ENCODE measurements at regions not wholly inside any gene's neighbourhood (a gene's known extent, or its start where the extent isn't known, plus 50 kb on each side); places are given as distances from the start of the nearest gene placed in this dataset.
"Not testable (repeated sequence)": the region's sequence is repeated elsewhere in the genome, so short reads cannot be mapped to it uniquely, and the experiment has no call there.

DNA sequence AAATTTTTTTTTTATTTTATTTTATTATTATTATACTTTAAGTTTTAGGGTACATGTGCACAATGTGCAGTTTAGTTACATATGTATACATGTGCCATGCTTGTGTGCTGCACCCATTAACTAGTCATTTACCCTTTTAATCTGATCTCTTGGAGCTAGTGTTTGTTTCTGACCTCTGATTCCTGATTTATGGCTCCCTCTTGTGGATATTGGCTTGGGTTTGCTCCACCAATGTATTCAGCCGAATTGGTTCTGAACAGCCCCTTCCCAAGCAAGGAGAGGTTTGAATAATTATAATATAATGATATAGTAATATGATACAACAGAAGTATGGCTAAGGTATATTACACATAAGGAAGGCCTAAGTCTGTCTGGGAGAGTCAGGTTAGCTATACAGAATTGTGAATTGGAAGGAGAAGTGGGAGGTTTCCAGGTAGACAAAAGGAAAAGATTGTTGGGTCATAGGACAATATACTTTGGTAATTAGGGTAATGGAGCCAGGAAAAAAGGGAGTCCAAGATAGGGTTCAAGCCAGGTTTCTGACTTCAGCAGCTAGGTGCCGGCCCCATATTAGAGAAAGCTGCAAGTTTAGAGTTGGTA, 53.1 kb upstream of the HMCN1 start:
- FAIRE-seq, result peak; percentile 37
- DNase-seq (ENCODE audit: insufficient read length, low spot score), result no peak

DNA sequence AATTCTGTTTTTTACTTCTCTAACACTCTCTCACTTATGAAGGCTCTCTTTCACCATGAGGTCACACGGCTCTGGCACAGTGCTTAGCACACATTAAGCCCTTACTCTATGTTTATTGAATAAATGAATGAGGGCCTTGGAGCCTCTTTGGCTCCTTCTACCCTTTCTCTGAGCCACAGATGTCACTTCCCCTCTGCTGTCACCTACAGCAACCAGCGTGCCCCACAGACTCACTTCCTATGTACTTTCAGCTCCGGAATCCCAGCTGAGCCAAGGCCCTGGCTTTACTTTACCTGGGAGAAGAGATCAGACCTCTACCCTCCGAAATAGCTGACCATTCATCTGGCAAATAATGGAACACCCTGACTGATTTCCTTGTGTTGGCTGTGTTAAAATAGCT, 53.7 kb upstream of the HMCN1 start:
- DNase-seq (ENCODE audit: insufficient read length, low spot score), result no peak
- FAIRE-seq, result no peak

DNA sequence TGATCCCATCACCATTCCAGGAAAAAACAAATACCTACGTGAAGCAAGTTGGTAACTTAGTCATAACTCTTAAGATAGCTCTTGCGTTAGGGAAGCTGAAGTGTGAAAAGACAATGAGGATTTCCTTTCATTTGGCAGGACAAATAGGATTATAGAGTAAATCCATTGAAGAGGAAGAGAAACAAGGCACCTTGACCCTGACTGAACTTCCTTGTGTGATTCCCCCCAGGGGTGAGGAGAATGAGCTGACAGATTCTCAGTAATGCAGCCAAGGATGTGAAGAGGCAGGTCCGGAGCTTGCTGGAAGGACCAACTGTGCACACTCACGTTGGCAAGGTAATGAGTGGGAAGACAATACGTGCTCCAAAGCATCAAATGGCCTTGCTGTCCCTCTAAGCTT, 55.0 kb upstream of the HMCN1 start:
- DNase-seq (ENCODE audit: insufficient read length, low spot score), result no peak
- FAIRE-seq, result no peak

DNA sequence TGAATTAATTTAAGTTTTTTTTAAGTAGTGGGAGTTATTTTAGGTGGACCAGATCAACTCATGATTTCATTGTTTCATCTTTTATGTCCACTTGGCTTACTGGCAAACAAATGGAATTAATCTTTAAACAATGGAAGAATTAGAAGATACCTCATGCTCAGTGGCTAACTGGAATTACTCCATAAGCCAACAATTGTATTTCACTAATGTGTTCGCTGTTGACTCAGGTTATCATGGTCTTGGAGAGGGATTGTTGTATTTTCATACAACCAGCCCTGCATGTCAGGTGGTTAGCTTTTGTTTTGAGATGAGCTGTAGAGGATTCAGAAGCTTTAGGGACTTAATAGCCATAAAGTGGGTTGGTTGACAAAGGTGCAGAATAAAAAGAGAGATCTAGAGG, 57.2 kb upstream of the HMCN1 start:
- no peak for FAIRE-seq
- no peak for DNase-seq (ENCODE audit: insufficient read length, low spot score)

DNA sequence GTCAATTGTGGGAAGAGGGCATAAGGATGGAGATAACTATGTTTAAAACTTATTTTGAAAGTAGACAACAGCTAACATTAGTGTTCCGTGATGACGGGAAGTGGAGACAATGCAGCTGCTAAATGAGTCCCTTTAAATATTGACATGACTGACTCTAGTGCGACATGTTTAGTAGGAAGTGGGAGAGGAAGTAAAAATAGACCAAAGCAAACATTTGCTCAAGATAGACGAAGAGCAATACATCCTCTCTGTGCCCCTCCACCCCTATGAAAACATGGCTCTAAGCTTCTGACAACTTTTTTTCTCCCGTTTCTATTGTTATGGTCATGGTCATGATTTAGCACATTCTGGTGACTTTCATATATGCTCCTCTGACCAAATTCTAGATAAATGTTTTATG, 60.0 kb upstream of the HMCN1 start:
- DNase-seq (ENCODE audit: insufficient read length, low spot score), result no peak
- peak; percentile 84 for FAIRE-seq

DNA sequence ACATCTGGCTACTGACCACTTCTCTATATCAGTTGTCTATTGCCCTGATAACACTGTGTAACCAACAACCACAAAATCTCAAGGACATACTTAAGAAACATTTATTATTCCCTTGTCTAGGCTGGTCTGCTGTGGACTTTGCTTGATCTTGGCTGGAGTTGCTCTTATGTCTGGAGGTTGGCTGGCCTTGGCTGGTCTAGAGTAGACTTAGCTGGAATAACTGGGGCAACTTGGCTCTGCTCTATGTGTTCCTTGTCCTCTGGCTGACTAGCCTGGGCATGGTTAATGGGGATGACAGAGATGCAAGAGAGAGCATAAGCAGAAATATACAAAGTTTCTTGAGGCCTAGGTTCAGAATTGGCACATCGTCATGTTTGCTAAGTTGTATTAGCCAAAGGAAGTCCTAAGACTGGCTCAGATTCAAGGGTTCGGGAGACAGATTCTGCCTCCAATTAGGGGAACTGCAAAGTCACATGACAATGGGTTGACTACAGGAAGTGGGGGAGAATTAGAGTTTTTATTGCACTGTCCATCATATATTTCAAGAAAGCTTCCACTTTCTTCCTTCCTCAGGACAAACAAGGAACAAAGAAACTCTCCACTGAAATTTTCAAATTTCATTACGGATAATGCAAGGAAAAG, 61.4 kb upstream of the HMCN1 start:
- DNase-seq (ENCODE audit: insufficient read length, low spot score) (no peak), FAIRE-seq (no peak)

DNA sequence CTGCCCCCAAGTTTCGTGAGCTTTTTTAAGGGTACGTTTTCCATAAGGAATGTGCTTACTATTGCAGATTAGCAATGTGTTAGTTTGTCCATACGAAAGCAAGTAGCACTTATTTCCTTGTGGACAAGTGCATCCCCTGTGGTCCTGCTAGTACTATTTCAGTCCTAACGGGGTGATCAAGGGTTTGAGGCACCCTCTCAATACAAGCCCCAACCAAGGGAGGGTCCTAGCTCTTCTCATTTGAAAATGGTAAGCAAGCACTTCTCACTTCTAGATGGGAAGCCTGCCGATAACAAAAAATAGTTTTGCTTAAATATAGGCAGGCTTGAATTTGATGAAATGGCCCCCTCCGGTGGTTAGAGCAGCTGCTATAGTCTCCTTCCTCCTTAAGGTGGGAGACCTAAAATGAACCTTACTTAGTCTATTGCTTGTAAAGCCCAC, 64.0 kb upstream of the HMCN1 start:
- FAIRE-seq (peak; percentile 76), DNase-seq (ENCODE audit: insufficient read length, low spot score) (no peak)

DNA sequence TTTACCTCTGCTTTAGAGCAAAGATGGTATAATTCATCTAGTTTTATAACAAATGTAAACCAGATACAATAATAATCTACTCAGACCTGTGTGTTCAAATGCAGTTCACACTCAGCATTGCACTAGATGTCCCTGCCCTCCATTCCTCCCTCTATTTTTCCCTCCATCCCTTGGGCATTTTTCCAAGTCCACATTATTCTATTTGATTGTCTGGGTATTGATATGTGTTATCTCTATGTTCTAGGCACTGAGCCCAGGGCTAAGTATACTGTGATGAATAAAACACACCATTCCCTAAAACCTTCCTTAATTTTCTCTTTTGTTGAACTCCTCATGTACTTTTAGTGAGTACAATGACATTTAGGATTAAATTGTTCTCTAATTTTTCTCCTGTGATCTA, 66.2 kb upstream of the HMCN1 start:
- DNase-seq (ENCODE audit: insufficient read length, low spot score), result no peak
- FAIRE-seq, result no peak

DNA sequence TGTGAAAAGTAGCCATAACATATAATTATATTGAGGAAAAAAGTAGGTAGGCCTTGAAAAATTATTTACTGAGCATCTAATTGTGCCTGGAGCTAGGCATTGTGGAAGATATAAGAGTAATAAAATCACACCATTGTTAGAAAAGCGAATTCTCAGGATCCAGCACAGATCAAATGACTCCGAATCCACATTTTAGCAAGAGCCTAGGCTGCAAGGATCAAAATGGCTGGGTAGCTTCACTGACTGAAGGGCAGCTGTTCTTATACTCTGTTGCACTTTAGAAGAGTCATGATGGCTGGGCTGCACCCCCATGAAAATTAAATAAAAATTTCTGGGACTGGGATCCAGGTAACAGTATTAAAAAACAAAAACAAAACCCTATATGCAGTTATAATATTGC, 67.6 kb upstream of the HMCN1 start:
- FAIRE-seq (no peak), DNase-seq (ENCODE audit: insufficient read length, low spot score) (no peak)

DNA sequence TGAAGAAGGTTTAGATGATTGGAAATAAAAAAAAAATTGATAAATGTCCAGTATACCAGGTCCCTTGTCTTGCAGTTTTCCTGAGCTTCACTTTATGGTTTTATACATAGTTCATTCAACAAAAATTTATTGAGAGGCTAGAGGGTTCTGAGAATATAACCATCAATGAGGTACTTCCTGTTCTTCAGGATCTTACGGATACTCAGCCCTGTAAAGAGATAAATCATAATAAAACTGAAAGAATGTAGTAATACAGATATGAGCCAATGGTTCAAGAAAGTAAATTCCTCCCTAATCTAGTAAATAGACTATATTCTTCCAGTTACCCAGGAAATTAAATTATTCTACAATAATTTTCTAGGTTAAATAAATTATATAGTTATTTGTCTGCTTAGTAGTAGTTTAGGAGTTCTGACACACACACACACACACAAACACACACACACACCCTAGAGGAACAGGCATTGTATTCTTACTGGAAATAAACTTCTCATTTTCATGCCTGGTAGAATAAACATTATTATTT, 70.4 kb upstream of the HMCN1 start:
- FAIRE-seq (no peak), DNase-seq (ENCODE audit: insufficient read length, low spot score) (no peak)

DNA sequence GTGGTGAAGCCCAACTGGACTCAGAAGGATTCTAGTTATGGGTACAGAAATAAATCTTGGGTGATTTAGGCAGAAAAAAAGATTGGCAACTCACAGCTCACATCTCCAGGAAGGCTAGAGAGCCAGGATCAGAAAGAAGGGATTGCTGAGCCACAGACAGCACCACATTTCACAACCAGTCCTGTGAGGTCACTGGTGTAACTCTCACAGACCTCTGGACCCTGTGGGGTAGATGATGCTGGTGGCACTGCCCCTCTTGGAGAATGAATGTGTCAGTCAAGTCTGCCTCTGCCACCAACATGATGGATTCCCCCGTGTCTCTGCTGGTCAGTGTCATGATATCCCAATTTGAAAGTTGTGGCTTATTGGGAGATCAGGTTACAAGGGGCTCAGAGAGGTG, 70.9 kb upstream of the HMCN1 start:
- FAIRE-seq, result no peak
- DNase-seq (ENCODE audit: insufficient read length, low spot score), result no peak

DNA sequence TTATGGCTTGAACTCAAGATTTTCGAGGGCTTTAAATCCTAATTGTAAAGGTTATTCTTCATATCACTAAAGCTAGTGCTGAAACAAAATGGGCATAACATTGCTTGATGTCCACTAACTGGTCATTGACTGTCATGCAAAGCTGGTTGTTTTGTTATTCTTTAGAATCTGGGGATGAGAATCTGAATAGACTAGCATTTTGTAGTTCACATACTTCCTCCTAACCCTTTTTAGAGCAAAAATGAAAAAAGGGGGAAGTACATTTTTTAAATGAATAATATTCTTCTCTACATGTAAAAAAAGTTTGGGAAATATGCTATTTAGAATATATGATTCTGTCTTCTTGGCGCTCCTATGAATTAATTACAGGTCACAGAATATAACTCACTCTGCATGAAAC, 72.2 kb upstream of the HMCN1 start:
- FAIRE-seq (no peak), DNase-seq (ENCODE audit: insufficient read length, low spot score) (no peak)

DNA sequence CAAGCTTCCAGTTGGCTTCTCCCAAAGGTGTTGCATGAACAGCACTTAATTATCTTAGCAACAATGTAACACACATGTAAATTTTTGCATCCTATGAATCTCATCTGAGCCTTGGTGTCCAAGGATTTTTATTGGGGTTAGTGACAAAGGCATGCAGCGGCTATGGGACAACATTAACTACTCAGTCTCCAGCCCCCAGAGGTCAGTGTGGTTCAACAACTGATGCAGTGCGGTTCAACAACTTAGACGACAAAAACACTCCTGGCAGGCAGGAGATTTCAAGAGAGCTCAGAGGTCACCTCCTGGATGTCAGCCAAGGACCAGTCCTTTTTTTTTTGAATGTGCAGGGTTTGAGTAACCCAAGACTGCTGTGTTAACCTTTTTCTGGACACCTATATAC, 77.5 kb upstream of the HMCN1 start:
- DNase-seq (ENCODE audit: insufficient read length, low spot score) (no peak), FAIRE-seq (no peak)

DNA sequence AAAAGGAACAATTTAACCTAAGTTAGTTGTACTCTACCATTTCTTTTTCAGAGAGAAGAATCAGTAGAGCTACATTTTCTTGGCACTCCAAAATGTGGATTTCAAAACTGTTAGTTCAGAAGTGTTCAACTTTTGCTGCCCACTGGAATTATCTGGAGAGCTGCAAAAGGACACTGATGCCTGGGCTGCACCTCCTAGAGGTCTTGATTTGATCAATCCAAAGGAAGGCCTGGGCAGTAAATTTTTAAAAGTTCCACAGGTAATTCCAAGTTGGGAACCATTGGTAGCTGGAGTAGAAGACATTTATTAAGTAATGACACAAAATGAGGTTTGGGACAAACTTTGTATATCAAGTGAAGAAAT, 79.3 kb upstream of the HMCN1 start:
- FAIRE-seq (no peak), DNase-seq (ENCODE audit: insufficient read length, low spot score) (no peak)

DNA sequence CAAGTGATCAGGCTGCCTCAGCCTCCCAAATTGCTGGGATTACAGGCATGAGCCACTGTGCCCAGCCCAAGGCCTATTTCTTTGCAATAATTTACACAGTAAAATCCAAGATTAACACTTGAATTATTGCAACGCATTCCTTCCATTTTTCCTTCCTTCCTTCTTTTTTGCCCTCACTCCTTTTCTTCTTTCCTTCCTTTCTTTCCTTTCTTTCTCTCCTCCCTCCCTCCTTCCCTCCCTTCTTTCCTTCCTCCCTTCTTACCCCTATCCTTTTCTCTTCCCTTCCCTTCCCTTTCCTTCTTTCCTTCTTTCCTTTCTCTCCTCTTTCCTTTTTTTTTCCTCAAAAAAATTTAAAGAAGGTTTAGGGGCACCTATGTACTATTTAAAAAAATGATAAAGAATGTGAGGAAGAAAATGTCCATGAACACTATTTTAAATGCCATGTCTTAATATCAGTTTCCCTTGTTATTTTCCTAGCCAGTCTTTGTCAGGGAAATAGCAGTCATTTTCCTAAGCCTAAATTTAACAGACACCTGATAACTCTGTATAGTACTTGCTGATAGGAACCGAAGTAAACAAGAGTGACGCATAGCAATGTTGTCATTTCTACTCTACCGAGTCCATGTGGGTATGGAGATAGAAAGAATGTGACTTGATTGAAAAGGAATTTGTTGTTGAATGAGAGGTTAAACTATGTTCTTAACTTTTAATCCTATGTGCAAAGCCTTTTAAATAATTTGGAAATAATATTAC, 79.8 kb upstream of the HMCN1 start:
- no peak for DNase-seq (ENCODE audit: insufficient read length, low spot score)

DNA sequence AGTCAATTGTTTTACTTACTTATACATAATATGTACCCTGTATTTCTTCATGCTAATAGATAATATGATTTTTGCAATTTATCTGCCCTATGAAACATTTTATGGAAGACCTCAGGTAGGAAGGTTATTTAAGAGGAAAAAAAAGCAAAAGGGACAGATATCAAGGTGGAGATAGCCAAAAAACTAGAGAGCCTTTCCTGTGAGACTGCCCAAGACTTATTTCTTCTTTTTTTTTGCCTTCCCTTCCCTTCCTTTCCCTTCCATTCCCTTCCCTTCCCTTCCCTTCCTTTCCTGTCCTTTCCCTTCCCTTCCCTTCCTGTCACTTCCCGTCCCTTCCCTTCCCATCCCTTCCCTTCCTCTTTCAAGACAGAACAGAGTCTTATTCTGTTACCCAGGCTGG, 80.6 kb upstream of the HMCN1 start:
- no peak for FAIRE-seq

More for the DNA sequence above, 79.8 kb upstream of the HMCN1 start:
- FAIRE-seq, result no peak

DNA sequence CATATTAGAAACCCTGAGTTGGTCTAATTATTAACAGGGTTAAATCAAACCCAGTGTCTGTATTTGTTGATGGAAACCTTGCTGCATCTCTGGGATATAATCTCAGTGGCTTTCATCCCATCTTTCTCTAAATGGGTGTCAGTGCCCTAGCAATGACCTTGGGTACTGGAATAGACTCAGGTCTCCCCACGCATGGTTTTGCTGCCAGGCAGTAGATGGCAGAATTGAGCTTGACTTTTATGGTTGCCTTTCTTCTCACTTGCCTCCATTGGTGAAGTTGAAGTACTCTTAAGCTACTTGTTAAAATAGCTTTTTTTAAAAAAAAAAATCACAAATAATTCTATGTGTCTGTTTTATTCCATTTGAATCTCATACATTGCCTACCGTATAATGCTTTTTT, 81.8 kb upstream of the HMCN1 start:
- DNase-seq (ENCODE audit: insufficient read length, low spot score) (no peak), FAIRE-seq (peak; percentile 4)

More for the DNA sequence above, 80.6 kb upstream of the HMCN1 start:
- no peak for DNase-seq (ENCODE audit: insufficient read length, low spot score)

DNA sequence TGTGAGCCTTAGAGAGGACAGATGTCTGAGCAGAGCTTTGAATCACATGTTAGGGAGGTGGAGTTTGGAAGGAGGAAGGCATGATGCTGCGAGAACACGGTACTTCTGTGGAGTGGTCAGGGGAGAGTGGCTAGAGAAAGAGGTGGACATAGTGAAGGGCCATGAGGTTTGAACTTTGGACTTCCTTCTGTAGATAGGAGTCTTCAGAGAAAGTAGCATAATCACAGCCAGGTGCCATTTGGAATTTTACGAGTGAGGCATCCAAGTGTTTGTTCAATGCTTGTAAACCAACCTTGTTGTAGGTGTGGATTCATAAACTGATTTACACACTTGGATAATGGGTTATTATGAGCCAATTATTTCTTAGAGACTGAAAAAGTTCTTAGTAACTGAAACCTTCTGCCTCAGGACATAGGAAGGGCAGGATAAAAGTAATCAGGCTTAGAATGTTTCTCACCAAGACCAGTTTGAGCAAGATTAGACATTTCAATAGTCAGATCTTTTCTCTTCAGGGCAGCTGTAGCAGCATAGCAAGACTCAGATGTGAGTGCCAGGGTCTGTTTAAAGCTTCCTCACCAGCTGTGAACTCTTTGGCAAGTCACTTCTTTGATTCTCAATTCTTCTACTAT, 83.5 kb upstream of the HMCN1 start:
- no peak for FAIRE-seq
- DNase-seq (ENCODE audit: insufficient read length, low spot score), result no peak

DNA sequence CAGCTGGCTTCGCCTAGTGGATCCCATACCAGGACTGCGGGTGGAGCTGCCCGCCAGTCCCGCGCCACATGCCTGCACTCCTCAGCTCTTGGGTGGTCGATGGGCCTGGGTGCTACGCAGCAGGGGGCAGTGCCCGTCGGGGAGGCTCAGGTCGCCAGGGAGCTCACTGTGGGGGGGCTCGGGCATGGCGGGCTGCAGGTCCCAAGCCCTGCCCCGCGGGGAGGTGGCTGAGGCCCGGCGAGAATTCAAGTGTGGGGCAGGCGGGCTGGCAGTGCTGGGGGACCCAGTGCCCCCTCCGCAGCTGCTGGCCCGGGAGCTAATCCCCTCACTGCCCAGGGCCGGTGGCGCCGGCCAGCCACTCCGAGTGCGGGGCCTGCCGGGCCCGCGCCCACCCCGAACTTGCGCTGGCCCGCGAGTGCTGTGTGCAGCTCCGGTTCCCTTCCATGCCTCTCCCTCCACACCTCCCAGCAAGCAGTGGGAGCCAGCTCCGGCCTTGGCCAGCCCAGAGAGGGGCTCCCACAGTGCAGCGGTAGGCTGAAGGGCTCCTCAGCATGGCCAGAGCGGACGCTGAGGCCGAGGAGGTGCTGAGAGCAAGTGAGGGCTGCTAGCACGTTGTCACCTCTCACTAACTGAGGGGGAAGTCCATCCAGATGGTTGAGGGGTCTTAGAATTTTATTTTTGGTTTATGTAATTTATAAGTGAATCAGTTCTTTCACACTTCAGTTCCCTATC, 85.2 kb upstream of the HMCN1 start:
- DNase-seq (ENCODE audit: insufficient read length, low spot score) (no peak), FAIRE-seq (no peak)

DNA sequence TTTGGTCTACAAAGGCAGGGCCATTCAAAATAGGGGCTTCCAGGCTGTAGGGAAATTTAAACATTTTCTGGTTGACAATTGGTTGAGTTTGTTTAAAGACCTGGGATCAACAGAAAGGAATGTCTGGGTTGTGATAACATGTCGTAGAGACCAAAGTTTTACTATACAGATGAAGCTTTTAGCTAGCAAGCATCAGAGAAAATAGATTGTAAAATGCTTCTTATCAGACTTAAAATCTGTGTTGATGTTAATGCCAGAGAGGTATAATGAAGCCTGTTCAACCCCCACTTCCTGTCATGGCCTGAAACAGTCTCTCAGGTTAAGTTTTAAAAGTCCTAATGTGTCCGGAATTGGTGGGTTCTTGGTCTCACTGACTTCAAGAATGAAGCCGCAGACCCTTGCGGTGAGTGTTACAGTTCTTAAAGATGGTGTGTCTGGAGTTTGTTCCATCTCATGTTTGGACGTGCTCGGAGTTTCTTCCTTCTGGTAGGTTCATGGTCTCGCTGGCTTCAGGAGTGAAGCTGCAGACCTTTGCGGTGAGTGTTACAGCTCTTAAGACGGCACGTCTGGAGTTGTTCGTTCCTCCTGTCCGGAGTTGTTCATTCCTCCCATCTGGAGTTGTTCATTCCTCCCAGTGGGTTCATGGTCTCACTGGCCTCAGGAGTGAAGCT, 86.5 kb upstream of the HMCN1 start:
- FAIRE-seq; DNase-seq (ENCODE audit: insufficient read length, low spot score): not testable (repeated sequence)
